NB4 (cell line): ENCODE measurements at regions not wholly inside any gene's neighbourhood (a gene's known extent, or its start where the extent isn't known, plus 50 kb on each side); places are given as distances from the start of the nearest gene placed in this dataset.

Experiments used
- POLR2A ChIP-seq: IDR thresholded peaks from 2 replicates; pipeline ENCODE4 v1.6.1; 2011; ENCODE audit warnings: mild to moderate bottlenecking; ENCODE audit not compliant: insufficient read length; ENCODE audit errors: extremely low read depth
- TF ChIP-seq, protein P1 (sequence below): IDR thresholded peaks from 2 replicates; pipeline ENCODE4 v1.6.1; 2011; ENCODE audit warnings: low read depth, low read length
- TF ChIP-seq, protein P2 (sequence below): IDR thresholded peaks from one replicate; pipeline ENCODE4 v1.5.1; 2012; ENCODE audit warnings: low read depth, low read length

DNA sequence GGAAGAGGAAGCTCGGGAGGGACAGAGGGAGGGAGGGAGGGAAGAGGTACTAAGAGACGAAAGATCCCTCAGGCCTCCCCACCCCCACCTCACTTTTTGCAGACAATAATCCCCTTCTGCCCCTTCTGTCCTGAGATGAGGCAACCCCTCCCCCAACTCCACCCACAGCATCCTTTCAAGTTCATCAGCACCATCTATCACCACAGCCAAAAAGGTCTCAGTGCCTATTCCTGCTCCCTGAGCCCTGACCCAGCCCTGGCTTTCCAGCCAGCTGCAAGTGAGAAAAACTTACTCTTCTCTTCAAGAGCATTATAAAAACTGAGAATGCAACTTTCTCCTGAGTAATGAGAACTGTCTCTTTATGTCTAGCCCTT, 133.2 kb upstream of the LRFN2 start:
- TF ChIP-seq, protein P1, sequence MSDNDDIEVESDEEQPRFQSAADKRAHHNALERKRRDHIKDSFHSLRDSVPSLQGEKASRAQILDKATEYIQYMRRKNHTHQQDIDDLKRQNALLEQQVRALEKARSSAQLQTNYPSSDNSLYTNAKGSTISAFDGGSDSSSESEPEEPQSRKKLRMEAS: no peak
- TF ChIP-seq, protein P2, sequence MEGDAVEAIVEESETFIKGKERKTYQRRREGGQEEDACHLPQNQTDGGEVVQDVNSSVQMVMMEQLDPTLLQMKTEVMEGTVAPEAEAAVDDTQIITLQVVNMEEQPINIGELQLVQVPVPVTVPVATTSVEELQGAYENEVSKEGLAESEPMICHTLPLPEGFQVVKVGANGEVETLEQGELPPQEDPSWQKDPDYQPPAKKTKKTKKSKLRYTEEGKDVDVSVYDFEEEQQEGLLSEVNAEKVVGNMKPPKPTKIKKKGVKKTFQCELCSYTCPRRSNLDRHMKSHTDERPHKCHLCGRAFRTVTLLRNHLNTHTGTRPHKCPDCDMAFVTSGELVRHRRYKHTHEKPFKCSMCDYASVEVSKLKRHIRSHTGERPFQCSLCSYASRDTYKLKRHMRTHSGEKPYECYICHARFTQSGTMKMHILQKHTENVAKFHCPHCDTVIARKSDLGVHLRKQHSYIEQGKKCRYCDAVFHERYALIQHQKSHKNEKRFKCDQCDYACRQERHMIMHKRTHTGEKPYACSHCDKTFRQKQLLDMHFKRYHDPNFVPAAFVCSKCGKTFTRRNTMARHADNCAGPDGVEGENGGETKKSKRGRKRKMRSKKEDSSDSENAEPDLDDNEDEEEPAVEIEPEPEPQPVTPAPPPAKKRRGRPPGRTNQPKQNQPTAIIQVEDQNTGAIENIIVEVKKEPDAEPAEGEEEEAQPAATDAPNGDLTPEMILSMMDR: no peak
- no peak for TF ChIP-seq POLR2A
